ENCODE measurements at regions not wholly inside any gene's neighbourhood (a gene's known extent, or its start where the extent isn't known, plus 50 kb on each side); places are given as distances from the start of the nearest gene placed in this dataset.

- TF ChIP-seq, protein P1, sequence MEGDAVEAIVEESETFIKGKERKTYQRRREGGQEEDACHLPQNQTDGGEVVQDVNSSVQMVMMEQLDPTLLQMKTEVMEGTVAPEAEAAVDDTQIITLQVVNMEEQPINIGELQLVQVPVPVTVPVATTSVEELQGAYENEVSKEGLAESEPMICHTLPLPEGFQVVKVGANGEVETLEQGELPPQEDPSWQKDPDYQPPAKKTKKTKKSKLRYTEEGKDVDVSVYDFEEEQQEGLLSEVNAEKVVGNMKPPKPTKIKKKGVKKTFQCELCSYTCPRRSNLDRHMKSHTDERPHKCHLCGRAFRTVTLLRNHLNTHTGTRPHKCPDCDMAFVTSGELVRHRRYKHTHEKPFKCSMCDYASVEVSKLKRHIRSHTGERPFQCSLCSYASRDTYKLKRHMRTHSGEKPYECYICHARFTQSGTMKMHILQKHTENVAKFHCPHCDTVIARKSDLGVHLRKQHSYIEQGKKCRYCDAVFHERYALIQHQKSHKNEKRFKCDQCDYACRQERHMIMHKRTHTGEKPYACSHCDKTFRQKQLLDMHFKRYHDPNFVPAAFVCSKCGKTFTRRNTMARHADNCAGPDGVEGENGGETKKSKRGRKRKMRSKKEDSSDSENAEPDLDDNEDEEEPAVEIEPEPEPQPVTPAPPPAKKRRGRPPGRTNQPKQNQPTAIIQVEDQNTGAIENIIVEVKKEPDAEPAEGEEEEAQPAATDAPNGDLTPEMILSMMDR (IDR thresholded peaks at IDR 0.05; ENCODE audit: borderline replicate concordance, extremely low read depth, low read length, poor library complexity, severe bottlenecking): no peak
- no peak for TF ChIP-seq EZH2 (IDR thresholded peaks at IDR 0.05; ENCODE audit: borderline replicate concordance, low read depth, low read length, severe bottlenecking)
Measured at GRCh38 chr6:169865346-169866139, 114.1 kb downstream of the ERMARD start.

All from DND-41 (cell line).